GM12865 (cell line): ENCODE measurements at regions not wholly inside any gene's neighbourhood (a gene's known extent, or its start where the extent isn't known, plus 50 kb on each side); places are given as distances from the start of the nearest gene placed in this dataset.

Source experiments
- DNase-seq: peaks from one replicate; pipeline ENCODE4 v3.0.0; 2010; ENCODE audit warnings: low read depth
- H3K4me3 ChIP-seq: 2 replicates; pipeline ENCODE4 v1.5.1; 2011; ENCODE audit warnings: mild to moderate bottlenecking, low read depth, low read length, control low read depth
- TF ChIP-seq, protein P1 (sequence below): IDR thresholded peaks from 2 replicates; pipeline ENCODE4 v1.5.1; 2011; ENCODE audit warnings: low read length, control low read depth, low read depth, inconsistent platforms; ENCODE audit not compliant: insufficient read depth; ENCODE audit errors: missing control alignments

DNA sequence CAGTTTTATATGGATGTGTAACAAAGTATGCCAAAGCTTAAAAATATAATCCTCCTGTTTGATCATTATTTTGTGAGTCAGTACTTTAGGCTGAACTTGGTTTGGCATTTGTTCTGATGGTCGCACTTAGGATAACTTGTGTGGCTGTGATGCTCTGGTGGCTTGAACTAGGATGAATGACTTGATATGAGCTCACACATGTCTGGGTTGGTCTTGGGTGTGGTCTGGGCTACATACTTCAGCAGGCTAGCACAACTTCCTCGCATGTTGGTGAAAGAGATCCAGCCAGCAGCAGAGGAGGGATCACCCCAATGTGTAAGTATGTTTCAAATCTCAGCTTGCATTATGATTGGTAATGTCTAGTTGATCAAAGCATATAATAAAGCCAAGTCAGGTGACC, 969.1 kb upstream of the PCDH9 start:
- TF ChIP-seq, protein P1, sequence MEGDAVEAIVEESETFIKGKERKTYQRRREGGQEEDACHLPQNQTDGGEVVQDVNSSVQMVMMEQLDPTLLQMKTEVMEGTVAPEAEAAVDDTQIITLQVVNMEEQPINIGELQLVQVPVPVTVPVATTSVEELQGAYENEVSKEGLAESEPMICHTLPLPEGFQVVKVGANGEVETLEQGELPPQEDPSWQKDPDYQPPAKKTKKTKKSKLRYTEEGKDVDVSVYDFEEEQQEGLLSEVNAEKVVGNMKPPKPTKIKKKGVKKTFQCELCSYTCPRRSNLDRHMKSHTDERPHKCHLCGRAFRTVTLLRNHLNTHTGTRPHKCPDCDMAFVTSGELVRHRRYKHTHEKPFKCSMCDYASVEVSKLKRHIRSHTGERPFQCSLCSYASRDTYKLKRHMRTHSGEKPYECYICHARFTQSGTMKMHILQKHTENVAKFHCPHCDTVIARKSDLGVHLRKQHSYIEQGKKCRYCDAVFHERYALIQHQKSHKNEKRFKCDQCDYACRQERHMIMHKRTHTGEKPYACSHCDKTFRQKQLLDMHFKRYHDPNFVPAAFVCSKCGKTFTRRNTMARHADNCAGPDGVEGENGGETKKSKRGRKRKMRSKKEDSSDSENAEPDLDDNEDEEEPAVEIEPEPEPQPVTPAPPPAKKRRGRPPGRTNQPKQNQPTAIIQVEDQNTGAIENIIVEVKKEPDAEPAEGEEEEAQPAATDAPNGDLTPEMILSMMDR = no peak
- DNase-seq = no peak
- H3K4me3 ChIP-seq = no peak overlapping the region

GRCh38 chr13:68190818-68191217, 960.7 kb upstream of the PCDH9 start:
- H3K4me3 ChIP-seq = no peak overlapping the region
- TF ChIP-seq, protein P1 = no peak
- no peak for DNase-seq

- TF ChIP-seq, protein P1 = no peak
- no peak for DNase-seq
Observed at GRCh38 chr13:68185444-68186141, 955.5 kb upstream of the PCDH9 start.

GRCh38 chr13:68176475-68176874, 946.3 kb upstream of the PCDH9 start:
- DNase-seq = no peak
- TF ChIP-seq, protein P1 = no peak
- H3K4me3 ChIP-seq = no peak overlapping the region

More at GRCh38 chr13:68185444-68186141, 955.5 kb upstream of the PCDH9 start:
- H3K4me3 ChIP-seq = no peak overlapping the region

GRCh38 chr13:68174893-68175292, 944.8 kb upstream of the PCDH9 start:
- TF ChIP-seq, protein P1 = no peak
- DNase-seq = no peak
- H3K4me3 ChIP-seq = no peak overlapping the region

GRCh38 chr13:68173111-68173510, 943.0 kb upstream of the PCDH9 start:
- TF ChIP-seq, protein P1 = no peak
- H3K4me3 ChIP-seq = no peak overlapping the region
- no peak for DNase-seq

DNA sequence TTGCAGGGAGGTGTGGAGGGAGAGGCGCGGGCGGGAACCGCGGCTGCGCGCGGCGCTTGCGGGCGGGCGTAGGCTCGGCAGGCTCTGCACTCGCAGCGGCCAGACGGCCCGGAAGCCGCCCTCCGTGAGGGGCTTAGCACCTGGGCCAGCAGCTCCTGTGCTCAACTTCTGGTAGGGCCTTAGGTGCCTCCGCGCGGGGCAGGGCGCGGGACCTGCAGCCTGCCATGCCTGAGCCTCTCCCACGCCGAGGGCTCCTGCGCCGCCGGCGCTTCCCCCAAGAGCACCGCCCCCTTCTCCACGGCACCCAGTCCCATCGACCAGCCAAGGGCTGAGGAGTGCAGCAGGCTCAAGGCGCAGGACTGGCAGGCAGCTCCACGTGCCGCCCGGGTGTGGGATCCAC, 940.8 kb upstream of the PCDH9 start:
- TF ChIP-seq, protein P1 = no peak
- DNase-seq = no peak
- no peak overlapping the region for H3K4me3 ChIP-seq
